Body of pancreas (tissue), 4 donors: ENCODE measurements at regions not wholly inside any gene's neighbourhood (a gene's known extent, or its start where the extent isn't known, plus 50 kb on each side); places are given as distances from the start of the nearest gene placed in this dataset.

Source experiments
- POLR2A ChIP-seq, 3 donors: fragments of 450-650 bp; IDR thresholded peaks; one replicate each; pipeline ENCODE4 v1.6.1; 2016; ENCODE audit warnings: antibody characterized with exemption in 3 of 3, mild to moderate bottlenecking in 2 of 3
- TF ChIP-seq, protein P1 (sequence below), 7 experiments: fragments of 450-650 bp in 4 of 7; fragments of 200-600 bp in 3 of 7; sonication (generic) in 3 of 7; IDR thresholded peaks; one replicate each; pipeline ENCODE4 v1.5.1; 2016 to 2019; ENCODE audit warnings: antibody characterized with exemption in 7 of 7

DNA sequence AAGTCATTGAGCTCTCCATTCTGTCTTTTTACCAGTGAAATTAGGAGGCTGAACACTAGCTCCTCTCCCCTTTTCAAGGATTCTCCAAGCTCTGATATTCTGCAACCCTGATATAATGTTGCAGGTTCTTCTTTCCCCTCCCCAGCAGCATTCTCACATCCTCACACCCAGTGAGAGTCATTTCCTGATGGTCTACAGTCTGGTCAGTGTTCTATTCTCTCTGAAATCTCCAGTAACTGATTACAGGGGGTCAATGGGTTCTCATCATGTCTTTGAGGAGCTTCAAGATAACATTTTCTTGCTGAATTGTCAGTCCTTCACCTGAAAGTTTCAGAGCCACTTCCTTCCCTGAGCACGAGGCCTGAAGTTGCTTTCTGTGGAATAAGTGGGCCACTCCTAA is 299.4 kb downstream of the PTEN start:
- TF ChIP-seq, protein P1, sequence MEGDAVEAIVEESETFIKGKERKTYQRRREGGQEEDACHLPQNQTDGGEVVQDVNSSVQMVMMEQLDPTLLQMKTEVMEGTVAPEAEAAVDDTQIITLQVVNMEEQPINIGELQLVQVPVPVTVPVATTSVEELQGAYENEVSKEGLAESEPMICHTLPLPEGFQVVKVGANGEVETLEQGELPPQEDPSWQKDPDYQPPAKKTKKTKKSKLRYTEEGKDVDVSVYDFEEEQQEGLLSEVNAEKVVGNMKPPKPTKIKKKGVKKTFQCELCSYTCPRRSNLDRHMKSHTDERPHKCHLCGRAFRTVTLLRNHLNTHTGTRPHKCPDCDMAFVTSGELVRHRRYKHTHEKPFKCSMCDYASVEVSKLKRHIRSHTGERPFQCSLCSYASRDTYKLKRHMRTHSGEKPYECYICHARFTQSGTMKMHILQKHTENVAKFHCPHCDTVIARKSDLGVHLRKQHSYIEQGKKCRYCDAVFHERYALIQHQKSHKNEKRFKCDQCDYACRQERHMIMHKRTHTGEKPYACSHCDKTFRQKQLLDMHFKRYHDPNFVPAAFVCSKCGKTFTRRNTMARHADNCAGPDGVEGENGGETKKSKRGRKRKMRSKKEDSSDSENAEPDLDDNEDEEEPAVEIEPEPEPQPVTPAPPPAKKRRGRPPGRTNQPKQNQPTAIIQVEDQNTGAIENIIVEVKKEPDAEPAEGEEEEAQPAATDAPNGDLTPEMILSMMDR (IDR thresholded peaks at IDR 0.05): no peak
- TF ChIP-seq POLR2A (IDR thresholded peaks at IDR 0.05): no peak
